Osteoblast (primary cell): ENCODE measurements at regions not wholly inside any gene's neighbourhood (a gene's known extent, or its start where the extent isn't known, plus 50 kb on each side); places are given as distances from the start of the nearest gene placed in this dataset.

Experiments
- DNase-seq: peaks from one replicate; pipeline ENCODE4 v3.0.0; 2011; ENCODE audit warnings: low spot score, mixed read lengths; ENCODE audit not compliant: insufficient read length; ENCODE audit errors: missing footprints
- H2AFZ ChIP-seq: 2 replicates; pipeline ENCODE4 v1.6.0; 2011; ENCODE audit warnings: mild to moderate bottlenecking, low read length
- H3K27ac ChIP-seq: 2 replicates; pipeline ENCODE4 v1.5.1; 2011; ENCODE audit warnings: mild to moderate bottlenecking, low read depth, low read length, moderate library complexity
- H3K27me3 ChIP-seq: 2 replicates; pipeline ENCODE4 v1.6.0; 2012; ENCODE audit warnings: mild to moderate bottlenecking, control low read depth, inconsistent platforms, low read length, moderate library complexity; ENCODE audit not compliant: insufficient read depth
- H3K36me3 ChIP-seq: 2 replicates; pipeline ENCODE4 v1.5.1; 2011; ENCODE audit warnings: mild to moderate bottlenecking, low read length, control low read depth, moderate library complexity; ENCODE audit not compliant: insufficient read depth
- H3K4me1 ChIP-seq: 2 replicates; pipeline ENCODE4 v1.5.1; 2011; ENCODE audit warnings: mild to moderate bottlenecking, low read length, control low read depth, moderate library complexity; ENCODE audit not compliant: insufficient read depth
- H3K4me2 ChIP-seq: 2 replicates; pipeline ENCODE4 v1.6.0; 2011; ENCODE audit warnings: mild to moderate bottlenecking, low read length; ENCODE audit not compliant: insufficient read depth
- H3K4me3 ChIP-seq: fragments of 200-600 bp; sonication (generic); 3 replicates; pipeline ENCODE4 v1.5.1; 2012; ENCODE audit warnings: mild to moderate bottlenecking, low read length, inconsistent platforms; ENCODE audit not compliant: insufficient read depth
- H3K79me2 ChIP-seq: 2 replicates; pipeline ENCODE4 v1.6.0; 2012; ENCODE audit warnings: mild to moderate bottlenecking, low read length, control low read depth, inconsistent platforms; ENCODE audit not compliant: insufficient read depth
- H3K9me3 ChIP-seq: 2 replicates; pipeline ENCODE4 v1.5.1; 2011; ENCODE audit warnings: low read depth, low read length, control low read depth
- H4K20me1 ChIP-seq: 2 replicates; pipeline ENCODE4 v1.6.0; 2012; ENCODE audit warnings: mild to moderate bottlenecking, low read length, control low read depth; ENCODE audit not compliant: insufficient read depth
- TF ChIP-seq, protein P1 (sequence below): IDR thresholded peaks from 2 replicates; pipeline ENCODE4 v1.5.1; 2011; ENCODE audit warnings: mild to moderate bottlenecking, low read depth, low read length, moderate library complexity; ENCODE audit errors: extremely low read depth

DNA sequence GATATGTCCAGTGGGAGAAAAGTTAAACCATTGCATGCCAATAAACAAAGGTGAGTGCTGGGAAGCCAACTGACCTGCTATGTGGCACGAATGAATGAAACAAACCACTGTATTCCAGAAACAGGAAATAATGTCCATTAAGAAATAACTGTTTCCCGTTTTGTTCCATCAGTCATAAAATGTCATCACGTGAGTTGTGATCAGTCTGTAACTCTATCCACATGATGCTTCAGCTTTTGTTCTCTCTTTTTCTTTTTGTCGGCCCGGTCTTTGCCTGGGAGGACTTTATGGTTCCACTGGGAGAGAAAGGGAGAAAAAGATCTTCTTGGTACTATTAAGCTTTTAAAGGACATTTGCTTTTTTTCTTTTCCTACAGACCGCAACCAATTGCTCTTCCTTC, 179.9 kb downstream of the TGFB2 start:
- Histone ChIP-seq H3K36me3 (no peaks in the 10 kb centered on the region), H3K9me3 (no peaks in the 10 kb centered on the region), H4K20me1 (no peaks in the 10 kb centered on the region), H3K27me3 (no peaks in the 10 kb centered on the region), H3K4me3 (no peak overlapping the region), H3K4me2 (no peak overlapping the region), H3K79me2 (no peaks in the 10 kb centered on the region), H2AFZ (peak overlapping the region; percentile 21), H3K4me1 (peaks cover 6% of the 10 kb centered on the region), H3K27ac (no peak overlapping the region)
- TF ChIP-seq, protein P1, sequence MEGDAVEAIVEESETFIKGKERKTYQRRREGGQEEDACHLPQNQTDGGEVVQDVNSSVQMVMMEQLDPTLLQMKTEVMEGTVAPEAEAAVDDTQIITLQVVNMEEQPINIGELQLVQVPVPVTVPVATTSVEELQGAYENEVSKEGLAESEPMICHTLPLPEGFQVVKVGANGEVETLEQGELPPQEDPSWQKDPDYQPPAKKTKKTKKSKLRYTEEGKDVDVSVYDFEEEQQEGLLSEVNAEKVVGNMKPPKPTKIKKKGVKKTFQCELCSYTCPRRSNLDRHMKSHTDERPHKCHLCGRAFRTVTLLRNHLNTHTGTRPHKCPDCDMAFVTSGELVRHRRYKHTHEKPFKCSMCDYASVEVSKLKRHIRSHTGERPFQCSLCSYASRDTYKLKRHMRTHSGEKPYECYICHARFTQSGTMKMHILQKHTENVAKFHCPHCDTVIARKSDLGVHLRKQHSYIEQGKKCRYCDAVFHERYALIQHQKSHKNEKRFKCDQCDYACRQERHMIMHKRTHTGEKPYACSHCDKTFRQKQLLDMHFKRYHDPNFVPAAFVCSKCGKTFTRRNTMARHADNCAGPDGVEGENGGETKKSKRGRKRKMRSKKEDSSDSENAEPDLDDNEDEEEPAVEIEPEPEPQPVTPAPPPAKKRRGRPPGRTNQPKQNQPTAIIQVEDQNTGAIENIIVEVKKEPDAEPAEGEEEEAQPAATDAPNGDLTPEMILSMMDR: no peak
- peak; percentile 19 for DNase-seq

DNA sequence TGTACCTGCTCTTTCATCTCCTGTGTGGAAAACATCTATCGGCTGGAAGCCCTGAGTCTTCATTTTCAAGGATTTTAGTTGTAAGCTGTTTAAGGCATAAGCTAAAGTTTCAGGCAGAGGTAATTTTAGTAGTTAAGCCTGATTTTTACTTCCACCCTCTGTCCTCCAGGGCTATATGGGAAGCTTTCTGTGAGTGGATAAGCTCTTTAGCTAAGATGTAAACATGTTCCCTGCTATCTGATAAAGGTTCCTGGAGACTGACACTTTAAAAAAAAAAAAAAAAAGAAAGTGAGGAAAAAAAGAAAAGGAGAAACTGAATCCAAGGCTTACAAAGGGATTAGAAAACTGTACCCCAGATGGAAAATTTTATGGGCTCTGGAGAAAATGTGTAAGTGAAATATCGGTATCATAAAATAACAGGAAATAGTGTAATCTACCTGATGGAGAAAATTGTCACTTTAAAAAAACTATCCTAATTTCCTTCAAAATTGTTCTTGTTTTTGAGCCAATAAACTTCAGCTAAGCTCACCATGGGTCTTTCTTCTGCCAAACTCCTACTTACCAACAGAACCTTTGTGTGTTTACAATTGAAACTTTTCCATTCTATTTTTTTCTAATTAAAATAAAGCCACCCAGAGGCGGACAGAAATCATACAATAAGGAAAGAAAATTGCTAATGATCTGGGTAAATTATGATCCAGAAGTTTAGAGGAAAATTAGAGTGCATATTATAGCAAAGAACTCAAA, 180.5 kb downstream of the TGFB2 start:
- no peak overlapping the region for H3K27ac ChIP-seq
- no peaks in the 10 kb centered on the region for H3K36me3 ChIP-seq
- DNase-seq: no peak
- no peak overlapping the region for H3K4me3 ChIP-seq
- no peak overlapping the region for H2AFZ ChIP-seq
- H3K4me1 ChIP-seq: peaks cover 8% of the 10 kb centered on the region
- H3K27me3 ChIP-seq: no peaks in the 10 kb centered on the region
- H3K9me3 ChIP-seq: no peaks in the 10 kb centered on the region
- TF ChIP-seq, protein P1: no peak
- no peak overlapping the region for H3K4me2 ChIP-seq
- no peaks in the 10 kb centered on the region for H4K20me1 ChIP-seq
- no peaks in the 10 kb centered on the region for H3K79me2 ChIP-seq

DNA sequence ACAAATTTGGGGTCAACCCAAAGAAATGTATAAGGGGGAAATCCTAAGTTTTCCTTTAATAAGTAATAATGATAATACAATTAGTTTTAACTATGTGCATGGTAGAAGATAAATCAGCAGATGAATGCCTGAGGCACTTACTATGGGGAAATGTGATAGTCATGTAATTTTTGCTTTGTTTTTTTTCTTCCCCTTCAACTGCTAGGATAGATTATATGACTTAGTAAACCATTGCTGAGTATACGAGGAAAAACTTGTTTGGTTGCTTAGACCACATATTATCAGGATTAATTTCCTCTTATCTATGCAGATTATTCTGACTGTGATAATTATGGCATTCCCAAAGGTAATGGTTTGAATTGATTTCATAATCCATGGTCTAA, 181.1 kb downstream of the TGFB2 start:
- Histone ChIP-seq H3K36me3 (no peaks in the 10 kb centered on the region), H3K4me2 (no peak overlapping the region), H3K27ac (no peak overlapping the region), H3K27me3 (no peaks in the 10 kb centered on the region), H3K79me2 (no peaks in the 10 kb centered on the region), H3K4me3 (no peak overlapping the region), H2AFZ (no peak overlapping the region), H3K4me1 (peaks cover 8% of the 10 kb centered on the region), H3K9me3 (no peaks in the 10 kb centered on the region), H4K20me1 (no peaks in the 10 kb centered on the region)
- TF ChIP-seq, protein P1: no peak
- DNase-seq: no peak

DNA sequence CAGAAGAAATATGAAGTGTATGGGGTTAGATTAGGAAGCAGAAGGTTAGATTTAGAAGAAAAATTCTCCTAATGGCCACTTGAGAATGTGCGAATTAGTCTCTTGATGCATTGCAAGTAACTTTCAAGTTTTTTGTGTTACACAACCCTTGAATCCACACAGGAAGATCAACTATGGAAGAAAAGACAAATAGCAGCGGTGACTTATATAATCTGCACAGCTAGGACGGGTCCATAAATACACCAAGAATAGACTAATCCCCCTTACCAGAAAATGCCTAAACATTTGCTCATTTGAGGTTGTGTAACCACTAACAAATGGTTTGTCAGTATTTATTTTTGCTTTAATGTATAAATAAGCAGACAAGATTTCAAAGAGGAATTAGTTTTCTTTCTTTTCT, 182.6 kb downstream of the TGFB2 start:
- Histone ChIP-seq H3K36me3 (no peaks in the 10 kb centered on the region), H3K4me1 (peaks cover 8% of the 10 kb centered on the region), H3K79me2 (no peaks in the 10 kb centered on the region), H3K27me3 (no peaks in the 10 kb centered on the region), H4K20me1 (no peaks in the 10 kb centered on the region), H3K9me3 (no peaks in the 10 kb centered on the region), H3K27ac (no peak overlapping the region), H2AFZ (no peak overlapping the region), H3K4me2 (no peak overlapping the region), H3K4me3 (no peak overlapping the region)
- peak; percentile 17 for DNase-seq
- TF ChIP-seq, protein P1: no peak
